WTC11 (cell line): ENCODE measurements at regions not wholly inside any gene's neighbourhood (a gene's known extent, or its start where the extent isn't known, plus 50 kb on each side); places are given as distances from the start of the nearest gene placed in this dataset.

ENCODE experiments used
- CTCF ChIP-seq: fragments of 200-600 bp; IDR thresholded peaks from 2 replicates; pipeline ENCODE4 v1.8.0; 2022; ENCODE audit warnings: antibody characterized with exemption
- JUN ChIP-seq: sonication (generic); formaldehyde crosslinking; IDR thresholded peaks from 2 replicates; pipeline ENCODE4 v1.8.0; 2023; ENCODE audit warnings: mild to moderate bottlenecking, missing genetic modification reagents
- NFYB ChIP-seq: sonication (generic); formaldehyde crosslinking; conservative IDR thresholded peaks from 2 replicates; pipeline ENCODE4 v1.8.0; 2022; ENCODE audit warnings: low read depth, missing genetic modification reagents
- PREB ChIP-seq: sonication (generic); formaldehyde crosslinking; IDR thresholded peaks from 2 replicates; pipeline ENCODE4 v1.8.1; 2022; ENCODE audit warnings: mild to moderate bottlenecking, missing genetic modification reagents, moderate library complexity, borderline replicate concordance

GRCh38 chr10:64209561-64209960 is 688.4 kb downstream of the REEP3 start:
- no peak for TF ChIP-seq NFYB (CRISPR knock-in tag)
- no peak for TF ChIP-seq JUN
- no peak for TF ChIP-seq CTCF
- TF ChIP-seq PREB (CRISPR knock-in tag) = no peak
